IMR-90 (cell line): ENCODE measurements at regions not wholly inside any gene's neighbourhood (a gene's known extent, or its start where the extent isn't known, plus 50 kb on each side); places are given as distances from the start of the nearest gene placed in this dataset.
A peak's percentile ranks its signal among the peaks of the same experiment; 100 is the strongest.

ENCODE experiments used
- ATAC-seq: fragments of 200-7000 bp; cut with Tn5 transposase; 2 replicates; pipeline ENCODE4 v1.9.1; 2020; ENCODE audit warnings: low read depth, mild to moderate bottlenecking, moderate library complexity
- BruUV-seq: library from RNA; stranded (reverse); fragments of 400-500 nt; replicated peaks from 2 replicates; lab custom pipeline; 2021; lab: Mats Ljungman, UMichigan
- CTCF ChIA-PET: fragments of 300-600 bp; formaldehyde crosslinking; extraction: SDS; loops from one replicate; lab custom pipeline; 2021; ENCODE audit warnings: antibody characterized with exemption; lab: Yijun Ruan, JAX
- POLR2A ChIA-PET: fragments of 300-600 bp; sonication (Branson Sonifier 250); formaldehyde crosslinking; loops from one replicate; lab custom pipeline; 2022; ENCODE audit warnings: antibody characterized with exemption; ENCODE audit not compliant: unreplicated experiment; lab: Charles Lee
- DNase-seq: peaks from one replicate; pipeline ENCODE4 v3.0.0; 2013
- H2AFZ ChIP-seq: replicated peaks from 2 replicates; pipeline ENCODE3; 2013; ENCODE audit warnings: low read length, mild to moderate bottlenecking; ENCODE audit not compliant: poor library complexity
- H2AK5ac ChIP-seq: 2 replicates; pipeline ENCODE4 v1.6.1; 2013; ENCODE audit warnings: low read depth, low read length, inconsistent platforms
- H2AK9ac ChIP-seq: replicated peaks from 2 replicates; pipeline ENCODE3; 2013; ENCODE audit warnings: mild to moderate bottlenecking, low read depth, low read length, moderate library complexity; ENCODE audit not compliant: poor library complexity
- H2BK120ac ChIP-seq: 2 replicates; pipeline ENCODE4 v1.6.1; 2013; ENCODE audit warnings: low read depth, low read length, inconsistent platforms
- H2BK15ac ChIP-seq: 3 replicates; pipeline ENCODE4 v1.6.1; 2013; ENCODE audit warnings: low read depth, low read length, inconsistent platforms
- H2BK20ac ChIP-seq: 2 replicates; pipeline ENCODE4 v1.6.1; 2013; ENCODE audit warnings: low read depth, mild to moderate bottlenecking, inconsistent platforms, low read length, moderate library complexity
- H2BK5ac ChIP-seq: 2 replicates; pipeline ENCODE4 v1.6.1; 2013; ENCODE audit warnings: mild to moderate bottlenecking, low read depth, low read length, inconsistent platforms; ENCODE audit not compliant: poor library complexity, severe bottlenecking
- H3K14ac ChIP-seq: replicated peaks from 2 replicates; pipeline ENCODE4 v1.6.1; 2013; ENCODE audit warnings: low read depth, low read length, inconsistent platforms
- H3K18ac ChIP-seq: 2 replicates; pipeline ENCODE4 v1.6.1; 2013; ENCODE audit warnings: low read depth, low read length, control low read depth
- H3K23ac ChIP-seq: 2 replicates; pipeline ENCODE4 v1.6.1; 2013; ENCODE audit warnings: low read depth, low read length, inconsistent platforms
- H3K27ac ChIP-seq: 2 replicates; pipeline ENCODE4 v1.5.1; 2013; ENCODE audit warnings: mild to moderate bottlenecking, control low read depth, low read length; ENCODE audit not compliant: insufficient read depth
- H3K27me3 ChIP-seq: 2 replicates; pipeline ENCODE4 v1.6.1; 2013; ENCODE audit warnings: low read length; ENCODE audit not compliant: control insufficient read depth, insufficient read depth
- H3K36me3 ChIP-seq: 2 replicates; pipeline ENCODE4 v1.6.1; 2013; ENCODE audit warnings: low read length, mixed read lengths; ENCODE audit not compliant: control insufficient read depth, insufficient read depth
- H3K4ac ChIP-seq: 2 replicates; pipeline ENCODE4 v1.6.1; 2013; ENCODE audit warnings: low read depth, low read length, inconsistent platforms
- H3K4me1 ChIP-seq: 2 replicates; pipeline ENCODE4 v1.6.1; 2013; ENCODE audit warnings: low read length, mixed read lengths; ENCODE audit not compliant: control insufficient read depth, insufficient read depth
- H3K4me2 ChIP-seq: 2 replicates; pipeline ENCODE4 v1.6.1; 2013; ENCODE audit warnings: low read depth, mild to moderate bottlenecking, control low read depth, low read length, moderate library complexity
- H3K4me3 ChIP-seq: 2 replicates; pipeline ENCODE4 v1.5.1; 2013; ENCODE audit warnings: low read depth, mild to moderate bottlenecking, control low read depth, low read length, moderate library complexity; ENCODE audit not compliant: insufficient read depth
- H3K56ac ChIP-seq: 2 replicates; pipeline ENCODE4 v1.6.1; 2013; ENCODE audit warnings: low read length, inconsistent platforms; ENCODE audit not compliant: insufficient read depth; ENCODE audit errors: extremely low read depth
- H3K79me1 ChIP-seq, 2 experiments: 2 replicates each; pipeline ENCODE4 v1.6.1; 2013; ENCODE audit warnings: low read length in 2 of 2, inconsistent platforms in 1 of 2, low read depth in 1 of 2
- H3K9ac ChIP-seq: 2 replicates; pipeline ENCODE4 v1.6.1; 2013; ENCODE audit warnings: low read depth, low read length, control low read depth
- H3K9me1 ChIP-seq: 2 replicates; pipeline ENCODE4 v1.6.1; 2013; ENCODE audit warnings: low read length, inconsistent platforms; ENCODE audit not compliant: insufficient read depth
- H3K9me3 ChIP-seq: 2 replicates; pipeline ENCODE4 v1.6.1; 2013; ENCODE audit warnings: low read length; ENCODE audit not compliant: control insufficient read depth, insufficient read depth
- H4K20me1 ChIP-seq: 2 replicates; pipeline ENCODE4 v1.6.1; 2013; ENCODE audit warnings: low read length, inconsistent platforms; ENCODE audit not compliant: insufficient read depth
- H4K5ac ChIP-seq: 2 replicates; pipeline ENCODE4 v1.6.1; 2013; ENCODE audit warnings: mild to moderate bottlenecking, low read depth, low read length, control low read depth
- H4K8ac ChIP-seq, 2 experiments: 2 replicates each; pipeline ENCODE4 v1.6.1; 2013; ENCODE audit warnings: low read depth in 2 of 2, low read length in 2 of 2, control low read depth in 1 of 2, inconsistent platforms in 1 of 2
- H4K91ac ChIP-seq: 2 replicates; pipeline ENCODE4 v1.6.1; 2013; ENCODE audit warnings: low read depth, low read length, inconsistent platforms; ENCODE audit not compliant: insufficient read depth
- BHLHE40 ChIP-seq: fragments of 150-350 bp; IDR thresholded peaks from 2 replicates; pipeline ENCODE4 v1.6.1; 2016; ENCODE audit warnings: mild to moderate bottlenecking, low read depth, low read length
- CEBPB ChIP-seq: IDR thresholded peaks from 2 replicates; pipeline ENCODE4 v1.6.1; 2012; ENCODE audit warnings: low read depth, low read length, improper control_type of control experiment
- CHD1 ChIP-seq: IDR thresholded peaks from 2 replicates; pipeline ENCODE4 v1.6.1; 2012; ENCODE audit warnings: low read depth, low read length, improper control_type of control experiment
- MAFK ChIP-seq: IDR thresholded peaks from 2 replicates; pipeline ENCODE4 v1.6.1; 2012; ENCODE audit warnings: low read depth, low read length, improper control_type of control experiment
- MXI1 ChIP-seq: IDR thresholded peaks from 2 replicates; pipeline ENCODE4 v1.6.1; 2012; ENCODE audit warnings: low read depth, mild to moderate bottlenecking, low read length, moderate library complexity, borderline replicate concordance
- NFE2L2 ChIP-seq: fragments of 150-350 bp; IDR thresholded peaks from 2 replicates; pipeline ENCODE4 v1.6.1; 2016; ENCODE audit warnings: low read depth, mild to moderate bottlenecking, low read length
- RAD21 ChIP-seq: IDR thresholded peaks from 2 replicates; pipeline ENCODE4 v1.6.1; 2012; ENCODE audit warnings: low read length, improper control_type of control experiment
- RFX5 ChIP-seq: IDR thresholded peaks from 2 replicates; pipeline ENCODE4 v1.8.0; 2012; ENCODE audit warnings: low read depth, mild to moderate bottlenecking, low read length, moderate library complexity
- WGBS, 2 experiments: methylation state at CpG; one replicate each; pipeline versions ENCODE4 v1.1.5 to v1.1.7; 2013; ENCODE audit warnings: missing lambda C conversion rate in 2 of 2; ENCODE audit not compliant: insufficient read length in 1 of 2; ENCODE audit errors: extremely low coverage in 2 of 2; 5-methylcytosine and 5-hydroxymethylcytosine counted together
- dilution Hi-C: fragments of 300-500 bp; cut with HindIII; formaldehyde crosslinking; loops from one replicate; pipeline ENCODE4 v1.14.3; 2018; ENCODE audit warnings: low sequenced_read_pairs; ENCODE audit not compliant: unreplicated experiment
- in situ Hi-C: fragments of 300-500 bp; cut with MboI; formaldehyde crosslinking; loops from 3 replicates; pipeline ENCODE4 v1.14.3; 2019; ENCODE audit warnings: low sequenced_read_pairs, inconsistent platforms, mixed read lengths
- intact Hi-C: fragments of 100-400 bp; cut with micrococcal nuclease; formaldehyde crosslinking; loops from 2 replicates; pipeline ENCODE4 v1.10.0; 2022

- no peak overlapping the region for H4K5ac ChIP-seq
- ChIA-PET POLR2A (no interaction called here), CTCF (no interaction called here)
- no peak overlapping the region for H3K18ac ChIP-seq
- intact Hi-C loops = loop anchor here (10.0 kb wide), 1 partner anchor 94 kb away; no protein-coding TSS in a partner anchor
- no peaks in the 10 kb centered on the region for H4K20me1 ChIP-seq
- H2AK5ac ChIP-seq = no peak overlapping the region
- no peak overlapping the region for H3K4me3 ChIP-seq
- H3K9me3 ChIP-seq = no peaks in the 10 kb centered on the region
- ATAC-seq (no peak), DNase-seq (no peak)
- no peak overlapping the region for H4K91ac ChIP-seq
- no peak overlapping the region for H2BK15ac ChIP-seq
- H3K9me1 ChIP-seq = peaks cover 11% of the 10 kb centered on the region
- peaks cover 15% of the 10 kb centered on the region for H3K4me1 ChIP-seq
- no peak overlapping the region for H3K23ac ChIP-seq
- no TSS peak for BruUV-seq
- in situ Hi-C loops = no loop called here
- no peak overlapping the region for H2BK120ac ChIP-seq
- H3K27ac ChIP-seq = no peak overlapping the region
- dilution Hi-C loops = no loop called here
- no peak overlapping the region for H3K14ac ChIP-seq
- TF ChIP-seq MAFK (no peak), BHLHE40 (no peak), RFX5 (no peak), RAD21 (no peak), MXI1 (no peak), NFE2L2 (no peak), CHD1 (no peak), CEBPB (no peak)
- no peak overlapping the region for H2AFZ ChIP-seq
- peaks cover 22 to 55% of the 10 kb centered on the region in 2 experiments; a peak in 3 of 4 replicates for H3K79me1 ChIP-seq
- peak overlapping the region; percentile 12 for H2AK9ac ChIP-seq
- H3K36me3 ChIP-seq = no peaks in the 10 kb centered on the region
- H2BK5ac ChIP-seq = no peak overlapping the region
- H3K56ac ChIP-seq = no peak overlapping the region
- H4K8ac ChIP-seq = no peak overlapping the region
- WGBS, 2 experiments = 100% methylated on average over 1 of the region's 4 CpGs; no CpG with 5 or more reads in 1 of the 2 experiments
- H3K4me2 ChIP-seq = no peak overlapping the region
- no peaks in the 10 kb centered on the region for H3K27me3 ChIP-seq
- H3K4ac ChIP-seq = 0 out of 2 replicates have a peak overlapping the region, but pooled peaks have one; percentile 6
- no peak overlapping the region for H2BK20ac ChIP-seq
- H3K9ac ChIP-seq = no peak overlapping the region
Measured at GRCh38 chr17:72429066-72429638, 308.3 kb downstream of the SOX9 start.
